ENCODE measurements at regions not wholly inside any gene's neighbourhood (a gene's known extent, or its start where the extent isn't known, plus 50 kb on each side); places are given as distances from the start of the nearest gene placed in this dataset.

GRCh38 chr1:82704393-82704792, 903.7 kb downstream of the ADGRL2 start:
- Histone ChIP-seq H3K27ac (no peak overlapping the region), H3K36me3 (no peaks in the 10 kb centered on the region), H3K27me3 (no peaks in the 10 kb centered on the region), H3K9me3 (no peaks in the 10 kb centered on the region), H3K4me3 (no peak overlapping the region), H3K4me1 (no peaks in the 10 kb centered on the region)
- in situ Hi-C loops (cut with MboI; ENCODE audit: low pct_ligation_motif_present in 1 of 4, low pct_unique_long_range_greater_than_20kb in 1 of 4, low sequenced_read_pairs in 3 of 4), result no loop called here
- 50 to 57% methylated on average over 3 of the region's 3 CpGs for WGBS, 2 donors (ENCODE audit: low coverage in 1 of 2)
- TF ChIP-seq EP300 (IDR thresholded peaks at IDR 0.05; ENCODE audit: low read depth) (no peak), POLR2A (IDR thresholded peaks at IDR 0.05) (no peak), POLR2AphosphoS5 (IDR thresholded peaks at IDR 0.05) (no peak), CTCF (IDR thresholded peaks at IDR 0.05) (no peak)
- DNase-seq, result no peak
- intact Hi-C loops (cut with DNase I; ENCODE audit: low total_unique reads), result no loop called here

GRCh38 chr1:82703951-82704350, 903.2 kb downstream of the ADGRL2 start:
- DNase-seq, result no peak
- intact Hi-C loops (cut with DNase I; ENCODE audit: low total_unique reads), result no loop called here
- TF ChIP-seq POLR2A (IDR thresholded peaks at IDR 0.05), result no peak
- no peak for TF ChIP-seq CTCF (IDR thresholded peaks at IDR 0.05)
- TF ChIP-seq EP300 (IDR thresholded peaks at IDR 0.05; ENCODE audit: low read depth), result no peak
- no peak for TF ChIP-seq POLR2AphosphoS5 (IDR thresholded peaks at IDR 0.05)
- Histone ChIP-seq H3K36me3 (no peaks in the 10 kb centered on the region), H3K4me1 (no peaks in the 10 kb centered on the region), H3K27ac (no peak overlapping the region), H3K27me3 (no peaks in the 10 kb centered on the region), H3K4me3 (no peak overlapping the region), H3K9me3 (no peaks in the 10 kb centered on the region)
- in situ Hi-C loops (cut with MboI; ENCODE audit: low pct_ligation_motif_present in 1 of 4, low pct_unique_long_range_greater_than_20kb in 1 of 4, low sequenced_read_pairs in 3 of 4), result no loop called here

GRCh38 chr1:82700476-82700875, 899.7 kb downstream of the ADGRL2 start:
- H3K27me3 ChIP-seq, result no peaks in the 10 kb centered on the region
- 67 to 88% methylated on average over 5 of the region's 5 CpGs for WGBS, 2 donors (ENCODE audit: low coverage in 1 of 2)
- H3K27ac ChIP-seq, result no peak overlapping the region
- TF ChIP-seq POLR2A (IDR thresholded peaks at IDR 0.05) (no peak), POLR2AphosphoS5 (IDR thresholded peaks at IDR 0.05) (no peak), CTCF (IDR thresholded peaks at IDR 0.05) (no peak), EP300 (IDR thresholded peaks at IDR 0.05; ENCODE audit: low read depth) (no peak)
- H3K9me3 ChIP-seq, result no peaks in the 10 kb centered on the region
- no peak for DNase-seq
- H3K4me3 ChIP-seq, result no peak overlapping the region
- no peaks in the 10 kb centered on the region for H3K4me1 ChIP-seq
- no peaks in the 10 kb centered on the region for H3K36me3 ChIP-seq
- intact Hi-C loops (cut with DNase I; ENCODE audit: low total_unique reads), result no loop called here
- in situ Hi-C loops (cut with MboI; ENCODE audit: low pct_ligation_motif_present in 1 of 4, low pct_unique_long_range_greater_than_20kb in 1 of 4, low sequenced_read_pairs in 3 of 4), result no loop called here

GRCh38 chr1:82697965-82698364, 897.2 kb downstream of the ADGRL2 start:
- Histone ChIP-seq H3K9me3 (no peaks in the 10 kb centered on the region), H3K4me3 (no peak overlapping the region), H3K4me1 (no peaks in the 10 kb centered on the region), H3K27ac (no peak overlapping the region), H3K27me3 (no peaks in the 10 kb centered on the region), H3K36me3 (no peaks in the 10 kb centered on the region)
- in situ Hi-C loops (cut with MboI; ENCODE audit: low pct_ligation_motif_present in 1 of 4, low pct_unique_long_range_greater_than_20kb in 1 of 4, low sequenced_read_pairs in 3 of 4), result no loop called here
- DNase-seq, result no peak
- 78 to 83% methylated on average over 7 to 8 of the region's 8 CpGs for WGBS, 2 donors (ENCODE audit: low coverage in 1 of 2)
- TF ChIP-seq POLR2A (IDR thresholded peaks at IDR 0.05) (no peak), CTCF (IDR thresholded peaks at IDR 0.05) (no peak), EP300 (IDR thresholded peaks at IDR 0.05; ENCODE audit: low read depth) (no peak), POLR2AphosphoS5 (IDR thresholded peaks at IDR 0.05) (no peak)
- intact Hi-C loops (cut with DNase I; ENCODE audit: low total_unique reads), result no loop called here
